HG03196 (cell line): ENCODE measurements at regions not wholly inside any gene's neighbourhood (a gene's known extent, or its start where the extent isn't known, plus 50 kb on each side); places are given as distances from the start of the nearest gene placed in this dataset.

Source experiments
- ATAC-seq: cut with Tn5 transposase; IDR thresholded peaks from one replicate; pipeline ENCODE4 v1.9.1; 2021; ENCODE audit not compliant: unreplicated experiment

DNA sequence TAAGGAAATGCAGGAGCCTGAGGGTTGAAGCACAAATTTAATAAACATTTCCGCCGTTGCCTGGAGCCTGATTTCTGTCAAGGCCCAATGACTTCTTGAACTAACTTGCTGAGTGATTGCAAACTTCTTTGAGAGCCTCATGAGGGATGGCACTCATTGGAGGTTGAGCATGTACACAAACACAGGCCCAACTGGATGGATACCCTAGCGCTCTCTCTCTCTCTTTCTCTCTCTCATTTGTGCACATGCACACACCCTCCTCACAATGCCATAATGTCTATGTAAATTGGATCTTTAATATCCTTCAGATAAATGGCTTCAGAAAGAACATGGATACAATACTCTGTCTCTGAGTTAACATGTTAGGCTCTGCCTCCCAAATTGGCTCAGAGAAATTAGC lies 597.7 kb upstream of the CADM1 start:
- no peak for ATAC-seq

DNA sequence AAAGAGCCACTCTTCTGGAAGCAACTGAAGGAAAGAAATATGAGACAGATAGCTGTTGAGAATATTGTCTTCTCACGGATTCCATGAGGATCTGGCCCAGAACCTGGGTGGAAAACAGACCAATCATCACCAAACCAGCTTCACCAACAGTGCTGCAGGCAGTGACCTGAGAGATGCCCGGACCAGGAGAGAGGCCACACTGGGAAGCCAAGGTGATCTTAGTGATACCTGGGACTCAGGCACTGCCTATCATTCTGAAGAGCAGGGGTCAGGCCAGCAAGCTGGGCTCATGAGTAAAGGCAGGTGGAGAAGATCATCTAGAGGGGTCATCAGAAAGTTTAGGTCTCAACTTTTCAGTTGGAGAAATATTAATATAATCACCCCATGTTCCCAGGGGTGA lies 595.8 kb upstream of the CADM1 start:
- no peak for ATAC-seq

DNA sequence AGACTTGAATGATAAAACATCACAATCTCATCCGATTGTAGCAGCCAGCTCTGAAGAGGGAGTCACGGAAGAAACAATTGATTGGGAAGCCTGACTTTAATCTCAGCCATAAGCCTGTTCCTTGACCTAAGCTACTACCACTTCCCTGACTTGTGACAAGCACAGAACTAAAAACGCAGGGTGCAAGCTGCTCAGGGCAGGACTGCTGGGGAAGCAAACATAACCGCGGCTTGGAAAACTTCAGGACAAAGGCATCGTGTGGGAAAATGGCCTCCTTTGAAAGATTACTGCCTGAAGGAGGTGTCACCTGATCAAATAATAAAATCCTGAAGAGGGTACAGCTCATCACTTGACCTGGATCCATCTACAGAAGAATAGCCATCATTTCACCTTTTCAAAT lies 595.3 kb upstream of the CADM1 start:
- no peak for ATAC-seq

DNA sequence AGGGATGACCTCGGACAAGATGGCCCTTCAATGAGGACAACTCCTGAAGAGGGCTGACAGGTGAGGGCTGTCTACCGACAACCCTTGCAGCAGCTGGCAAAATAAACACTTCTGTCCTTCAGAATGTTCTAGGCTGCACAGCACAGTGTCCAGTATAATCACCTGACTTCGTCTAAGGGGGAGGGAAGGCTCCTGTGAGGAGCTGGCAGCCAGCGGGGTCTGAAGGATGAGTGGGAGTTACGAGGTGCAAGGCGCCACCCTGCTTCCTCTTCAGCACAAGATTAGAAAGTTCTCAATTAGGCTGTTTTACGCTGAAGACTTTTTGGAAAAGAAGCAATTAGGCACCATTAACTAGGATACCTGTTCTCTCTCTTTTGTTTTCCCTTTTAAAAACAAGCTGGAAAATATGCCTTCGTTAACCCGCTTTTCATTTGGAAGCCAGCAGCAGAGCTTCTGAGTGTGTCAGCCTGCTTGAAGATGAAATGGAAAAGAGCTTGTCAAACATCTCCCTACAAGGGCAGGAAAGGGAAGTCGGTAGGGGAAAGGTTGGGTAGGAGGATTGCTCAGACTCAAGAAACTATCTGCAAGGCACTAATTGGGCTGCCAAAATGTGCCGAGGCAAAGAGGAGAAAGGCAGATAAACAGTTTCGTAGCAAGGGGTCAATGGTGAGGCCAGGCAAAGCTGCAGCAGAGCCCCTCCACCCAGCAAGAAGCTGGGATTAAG lies 592.2 kb upstream of the CADM1 start:
- no peak for ATAC-seq

DNA sequence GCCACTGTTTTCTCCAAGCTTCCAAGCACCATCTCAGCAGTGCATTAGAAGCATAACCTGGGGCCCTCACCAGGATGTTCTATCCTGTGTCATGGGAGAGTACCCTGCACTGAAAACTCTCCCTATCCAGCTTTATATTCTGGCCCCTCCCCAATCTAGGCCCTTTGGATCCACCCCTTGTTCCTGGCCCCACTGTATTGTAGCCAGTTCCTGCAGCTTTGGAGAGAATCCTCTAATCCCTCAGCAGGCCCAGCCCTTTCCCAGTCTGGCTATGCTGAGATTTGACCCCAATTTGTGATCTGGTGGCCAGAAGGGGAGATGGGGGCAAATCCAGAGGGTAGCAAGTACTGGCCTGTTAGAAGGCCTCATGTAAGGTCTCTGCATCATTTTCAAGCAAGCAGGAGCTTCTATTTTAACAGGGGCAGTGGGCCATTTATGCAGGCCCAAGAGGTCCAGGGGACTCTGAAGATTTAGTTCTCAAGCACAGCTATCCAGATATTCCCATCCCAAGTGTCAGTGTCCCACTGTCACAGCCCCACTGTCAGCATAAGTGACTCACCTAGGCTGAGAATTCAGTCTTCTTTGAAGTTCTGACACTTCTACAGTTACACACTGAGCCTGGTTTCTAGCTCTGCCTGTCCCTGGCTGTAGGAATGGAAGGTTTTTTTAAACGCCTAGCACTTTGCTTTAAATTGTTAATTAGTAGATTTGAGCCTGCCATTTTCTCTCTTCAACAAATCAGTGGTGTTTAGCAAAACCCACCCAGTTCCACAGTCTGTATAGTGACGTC lies 589.5 kb upstream of the CADM1 start:
- ATAC-seq = no peak

DNA sequence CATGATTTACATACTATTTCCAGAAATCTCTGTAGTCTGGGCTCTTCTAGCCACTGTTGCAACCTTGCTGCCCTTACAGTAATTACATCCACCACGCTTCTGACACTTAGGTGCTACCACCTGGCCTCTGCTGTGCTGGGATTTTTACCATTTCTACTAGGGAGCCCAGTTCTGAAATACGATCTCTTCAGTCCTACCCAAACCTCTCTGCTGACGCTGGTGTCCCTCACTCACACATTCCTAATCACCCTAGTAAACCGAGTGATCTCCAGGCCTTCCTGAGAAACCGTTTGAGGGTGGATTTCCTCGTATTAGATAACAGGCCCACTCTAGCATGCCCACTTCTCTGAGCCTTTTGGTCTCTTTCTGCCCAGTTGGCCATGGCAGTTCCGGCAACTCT lies 588.9 kb upstream of the CADM1 start:
- no peak for ATAC-seq

DNA sequence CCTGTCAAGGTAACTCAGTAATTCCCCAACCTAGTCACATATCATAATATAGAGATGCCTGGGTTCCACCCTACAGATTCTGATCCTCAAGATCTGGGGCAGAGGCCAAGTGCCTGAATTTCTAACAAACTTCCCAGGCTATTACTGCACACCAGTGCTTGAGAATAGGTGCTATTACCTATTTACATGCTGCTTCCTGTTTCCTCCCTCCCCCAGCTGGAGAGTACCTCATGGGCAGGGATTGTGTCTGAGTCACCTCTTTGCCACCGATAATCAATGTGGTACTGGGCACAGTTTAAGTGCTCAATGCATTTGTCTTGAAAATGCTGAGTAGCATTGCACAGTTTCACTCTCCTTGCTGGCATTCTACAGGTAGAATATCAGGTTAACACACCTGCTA lies 582.2 kb upstream of the CADM1 start:
- no peak for ATAC-seq

DNA sequence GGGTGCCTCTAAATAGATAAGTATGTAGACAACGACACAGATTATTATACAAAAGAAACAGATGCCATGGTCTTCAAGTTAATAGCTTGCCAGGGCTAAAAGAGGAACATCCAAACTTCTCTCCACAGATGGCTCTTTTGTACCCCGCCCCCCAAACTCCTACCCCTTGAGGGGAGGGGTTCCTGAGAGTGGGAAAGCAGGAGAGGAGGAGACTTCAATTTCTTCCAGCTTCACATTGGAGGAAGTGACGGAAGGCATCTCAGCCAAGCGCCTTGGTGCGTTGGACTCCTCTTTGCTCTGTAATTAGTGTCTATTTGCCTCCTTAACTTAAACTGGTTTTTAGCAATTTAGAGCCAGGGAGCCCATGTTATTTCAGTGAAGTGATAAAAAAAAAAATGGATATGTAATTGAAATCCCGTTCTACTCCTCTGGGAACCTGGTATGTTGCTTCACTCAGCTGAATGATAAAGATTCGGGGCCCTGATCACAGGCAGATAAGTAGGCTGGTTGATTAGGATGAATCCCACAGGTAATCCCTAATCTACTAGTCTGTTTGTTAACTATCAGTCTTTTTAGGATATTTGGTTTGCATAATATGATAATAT lies 580.9 kb upstream of the CADM1 start:
- ATAC-seq = no peak

DNA sequence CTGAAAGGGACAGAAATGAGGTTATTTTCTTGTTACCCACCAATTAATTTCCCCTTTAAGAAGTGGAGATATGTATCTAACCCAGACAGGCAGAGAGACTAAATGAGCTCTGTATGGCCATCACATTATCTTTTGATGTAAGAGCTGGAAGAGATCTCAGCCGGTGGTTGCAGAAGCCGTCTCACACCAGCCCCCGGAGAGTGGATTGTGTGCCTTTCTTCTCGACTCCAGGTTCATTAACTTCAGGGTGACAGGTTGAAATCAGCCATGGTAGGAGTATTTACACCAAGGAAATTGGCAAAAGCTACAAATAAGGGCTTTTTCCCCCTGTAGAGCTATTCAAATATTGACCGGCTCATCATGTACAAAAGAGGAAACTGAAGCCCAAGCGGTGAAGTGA lies 580.3 kb upstream of the CADM1 start:
- no peak for ATAC-seq

DNA sequence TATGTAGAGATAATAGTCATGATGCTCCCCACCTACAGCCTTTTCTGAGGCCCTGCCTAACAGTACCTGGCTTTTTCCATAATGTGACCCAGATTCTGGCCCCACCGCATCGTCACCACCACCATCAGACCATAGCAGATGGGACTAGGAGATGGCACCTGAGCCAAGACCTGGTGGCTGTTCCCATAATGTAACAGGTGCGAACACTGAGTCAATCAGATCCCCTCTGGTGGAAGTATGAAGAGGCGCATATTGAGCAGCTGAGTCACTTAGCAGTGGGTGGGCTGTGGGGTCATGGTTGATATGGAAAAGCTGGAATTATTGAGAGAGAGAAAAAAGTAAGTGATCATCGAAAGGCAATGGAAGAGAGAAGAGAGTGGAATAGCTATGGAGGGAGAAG lies 578.0 kb upstream of the CADM1 start:
- ATAC-seq = no peak

DNA sequence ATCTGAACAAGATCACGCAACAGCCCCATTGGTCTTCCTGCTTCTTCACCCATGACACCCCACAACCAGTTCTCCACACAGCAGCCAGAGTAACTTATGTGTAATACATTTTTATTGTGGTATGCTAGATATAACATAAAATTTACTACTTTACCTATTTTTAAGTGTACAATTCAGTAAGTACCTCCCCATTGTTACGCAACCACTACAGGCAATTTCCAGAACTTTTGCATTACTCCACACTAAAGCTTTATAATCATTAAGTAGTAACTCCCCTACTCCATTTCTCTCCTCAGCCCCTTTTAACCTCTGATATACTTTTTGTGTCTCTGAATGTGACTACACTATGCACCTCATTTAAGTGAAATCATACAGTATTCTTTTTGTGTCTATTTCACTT lies 575.4 kb upstream of the CADM1 start:
- no peak for ATAC-seq

DNA sequence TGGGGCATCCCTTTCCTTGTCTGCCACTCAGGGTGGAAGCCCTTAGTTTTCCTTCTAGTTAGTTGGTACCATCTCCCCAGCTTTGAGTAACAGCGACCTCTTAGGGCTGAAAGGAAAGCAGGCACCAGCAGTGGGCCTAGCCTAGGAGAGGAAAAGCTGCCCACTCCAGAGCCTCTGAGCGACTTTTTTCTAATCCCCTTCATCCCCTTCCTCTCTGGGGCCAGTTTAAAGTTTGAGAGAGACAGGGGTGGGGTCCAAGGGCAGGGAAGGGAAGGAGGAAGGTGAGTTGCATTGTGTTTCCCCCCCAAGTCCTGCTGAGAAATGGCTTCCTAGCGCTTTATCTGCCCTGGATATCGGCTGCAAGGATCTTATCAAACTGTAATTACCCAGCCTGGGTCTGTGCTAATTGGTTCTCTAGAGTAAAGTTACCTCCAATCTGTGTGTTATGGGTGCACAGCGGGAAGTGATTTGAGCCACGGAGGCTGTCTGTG lies 573.9 kb upstream of the CADM1 start:
- ATAC-seq = no peak

DNA sequence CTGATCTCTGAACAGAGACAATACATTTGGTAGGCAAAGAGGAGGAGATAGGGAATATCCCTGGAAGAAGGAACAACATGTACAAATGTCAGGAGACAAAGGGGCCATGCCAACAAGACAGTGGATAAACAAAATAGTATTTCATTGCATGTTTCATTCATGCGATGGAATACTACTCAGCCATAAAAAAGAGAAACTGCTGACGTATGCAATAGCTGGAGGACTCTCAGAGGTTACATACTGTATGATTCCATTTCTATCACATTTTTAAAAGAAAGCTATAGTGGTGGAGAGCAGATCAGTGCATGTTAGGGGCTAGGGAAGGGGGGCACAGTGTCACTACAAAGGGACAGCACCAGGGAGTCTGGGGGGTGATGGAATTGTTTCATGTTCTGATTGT lies 572.9 kb upstream of the CADM1 start:
- ATAC-seq = no peak

DNA sequence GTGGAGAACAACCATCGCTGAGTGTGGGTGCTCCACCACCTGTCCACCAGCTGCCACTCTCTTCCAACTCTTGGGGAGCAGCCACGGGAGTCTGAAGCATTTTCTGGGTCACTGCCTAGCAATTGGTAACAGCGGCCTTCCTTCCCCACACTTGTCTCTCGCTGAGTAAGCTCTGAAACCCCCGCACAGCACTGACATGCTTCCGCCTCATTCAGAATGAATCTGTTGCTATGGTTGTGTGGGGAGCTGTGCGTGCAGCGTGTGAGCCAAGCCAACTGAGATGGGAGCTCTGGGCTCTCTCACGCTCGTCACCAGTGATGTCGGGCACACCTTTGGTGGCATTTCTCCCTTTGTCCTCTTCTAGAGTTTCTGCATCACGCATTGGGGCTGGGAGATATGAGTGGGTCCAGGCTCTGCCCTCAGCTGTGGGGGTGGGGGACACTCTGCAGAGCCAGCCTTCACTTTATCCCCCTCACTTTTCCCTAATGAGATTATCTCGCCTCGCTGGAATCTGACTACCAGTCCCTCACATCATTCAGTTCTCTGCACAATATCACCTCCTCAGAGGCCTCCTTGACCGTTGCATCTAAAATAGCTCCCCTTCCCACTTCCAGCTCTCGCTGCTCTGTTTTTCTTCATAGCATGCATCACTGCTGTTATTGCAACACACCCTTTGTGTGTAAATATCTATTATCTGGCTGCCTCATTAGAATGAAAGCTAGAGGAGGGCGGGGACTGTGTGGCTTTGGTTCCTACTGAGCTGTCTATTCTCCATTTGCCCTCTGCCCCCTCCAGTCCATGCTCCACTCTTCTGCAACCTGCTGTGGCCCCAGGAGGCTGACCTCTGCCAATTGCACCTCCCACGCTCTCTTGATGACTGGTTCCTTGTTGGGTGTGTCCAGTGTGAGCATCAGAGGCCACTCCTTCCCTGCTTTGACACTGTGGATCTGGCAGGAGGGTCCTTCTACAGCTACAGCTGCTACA lies 569.9 kb upstream of the CADM1 start:
- no peak for ATAC-seq

DNA sequence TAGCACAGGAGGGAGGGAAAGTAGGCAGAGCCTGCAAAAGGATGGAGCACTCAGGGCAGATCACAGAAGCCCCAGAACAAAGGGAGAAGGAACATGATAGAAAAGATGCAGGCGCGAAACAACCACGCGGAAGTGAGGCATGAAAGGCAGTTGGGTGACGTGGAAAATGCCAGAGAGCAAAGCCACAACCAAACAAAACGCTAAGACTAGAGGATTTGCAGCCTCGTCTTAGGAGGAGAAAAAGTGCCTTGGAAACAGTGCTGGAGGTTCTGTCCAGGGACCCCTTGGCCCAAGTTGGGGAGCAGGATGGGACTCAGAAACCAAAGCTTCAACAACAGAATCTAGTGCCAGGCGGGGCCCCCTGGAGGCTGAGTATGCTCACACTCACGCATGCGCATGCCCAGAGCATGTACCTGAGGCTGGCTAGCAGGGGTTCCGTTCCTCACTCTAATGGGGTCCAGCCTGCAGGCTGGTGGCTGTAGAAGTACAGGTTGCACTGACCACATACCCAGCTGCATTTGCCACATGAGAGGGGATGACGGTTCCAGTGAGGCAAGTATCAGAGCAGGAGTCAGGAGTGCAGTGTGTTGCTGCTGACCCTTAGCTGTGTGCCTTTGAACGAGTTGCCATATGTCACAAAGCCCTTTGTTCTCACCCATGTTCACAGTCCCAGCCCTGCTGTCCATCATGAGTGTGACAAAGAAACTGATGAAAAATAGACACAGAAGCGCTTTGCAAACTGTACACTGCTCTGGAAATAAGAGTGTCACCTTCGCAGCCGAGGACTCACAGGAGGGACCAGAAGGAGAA lies 568.6 kb upstream of the CADM1 start:
- no peak for ATAC-seq

DNA sequence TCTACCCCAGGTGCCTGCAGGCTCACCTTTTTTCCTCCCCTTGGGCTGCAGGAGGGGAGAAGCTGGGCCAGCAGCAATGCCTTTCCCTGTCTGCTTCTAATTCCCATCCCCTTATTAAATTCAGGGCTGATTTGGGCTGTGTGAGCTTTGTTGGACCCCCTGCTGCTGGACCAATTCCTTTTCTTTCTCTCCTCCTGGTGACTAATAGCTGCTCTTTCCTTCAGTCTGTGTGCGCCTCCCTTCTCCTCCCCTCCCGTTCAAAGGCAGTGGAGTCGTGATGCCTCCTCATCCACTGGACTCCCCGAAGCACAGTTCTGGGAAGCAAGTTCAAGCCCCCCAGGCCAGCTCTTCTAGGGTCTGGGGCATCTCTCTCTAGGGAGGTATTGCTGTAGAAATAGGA lies 567.9 kb upstream of the CADM1 start:
- ATAC-seq = no peak

DNA sequence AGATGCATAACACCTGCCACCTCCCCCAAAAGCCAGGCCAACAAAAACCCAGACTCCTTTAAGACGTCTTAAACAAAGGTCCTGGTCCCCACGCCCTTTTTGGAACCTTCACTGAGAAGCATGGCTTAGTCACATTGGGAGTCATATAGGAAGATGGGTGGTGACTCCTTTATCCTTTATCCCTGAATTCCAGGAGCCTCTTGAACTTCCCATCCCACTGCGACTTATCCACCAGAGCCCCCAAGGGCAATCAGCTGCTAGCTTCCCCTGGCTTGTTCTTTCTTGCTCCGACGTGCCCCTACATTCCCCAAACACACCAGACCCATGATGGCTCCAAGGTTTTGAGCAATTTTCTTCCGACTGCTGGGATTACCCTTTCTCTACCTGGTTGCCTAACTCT lies 567.0 kb upstream of the CADM1 start:
- ATAC-seq = no peak

DNA sequence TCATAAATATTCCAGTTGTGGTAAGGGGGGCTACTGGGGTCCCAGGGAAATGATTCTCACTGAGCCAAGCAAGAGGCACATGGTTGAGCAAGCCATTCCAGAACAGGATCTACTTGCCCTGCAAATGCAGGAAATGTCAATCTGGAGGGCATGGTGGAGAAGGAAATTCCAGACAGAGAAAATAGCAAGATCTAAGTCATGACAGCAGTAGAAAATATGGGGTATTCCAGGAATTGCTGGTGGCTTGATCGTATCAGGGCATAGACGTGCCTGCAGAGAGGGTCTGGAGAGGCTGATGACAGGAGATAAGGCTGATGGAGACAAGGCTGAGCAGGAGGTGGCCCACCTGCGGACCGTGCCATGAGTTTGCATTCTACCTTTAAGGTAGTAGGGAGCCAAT lies 566.3 kb upstream of the CADM1 start:
- ATAC-seq = no peak

DNA sequence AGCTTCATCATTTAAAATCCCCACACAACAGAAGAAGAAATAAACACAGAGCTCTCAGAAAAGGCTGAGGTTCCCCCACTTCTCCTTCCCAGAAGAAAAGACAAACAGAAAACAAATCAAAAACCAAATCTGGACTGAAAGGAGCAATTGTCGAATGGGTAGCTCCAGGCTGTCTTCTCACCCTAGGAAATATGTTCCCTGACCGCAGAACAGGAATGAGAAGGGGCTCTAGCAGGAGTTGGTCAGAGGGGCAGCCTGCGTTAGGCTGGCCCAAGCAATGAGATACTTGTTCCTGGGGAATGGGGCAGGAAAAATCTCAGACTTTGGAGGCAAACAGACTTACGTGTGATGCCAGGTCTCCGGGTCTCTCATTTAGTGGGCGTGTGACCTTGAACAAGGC lies 562.6 kb upstream of the CADM1 start:
- ATAC-seq = no peak

DNA sequence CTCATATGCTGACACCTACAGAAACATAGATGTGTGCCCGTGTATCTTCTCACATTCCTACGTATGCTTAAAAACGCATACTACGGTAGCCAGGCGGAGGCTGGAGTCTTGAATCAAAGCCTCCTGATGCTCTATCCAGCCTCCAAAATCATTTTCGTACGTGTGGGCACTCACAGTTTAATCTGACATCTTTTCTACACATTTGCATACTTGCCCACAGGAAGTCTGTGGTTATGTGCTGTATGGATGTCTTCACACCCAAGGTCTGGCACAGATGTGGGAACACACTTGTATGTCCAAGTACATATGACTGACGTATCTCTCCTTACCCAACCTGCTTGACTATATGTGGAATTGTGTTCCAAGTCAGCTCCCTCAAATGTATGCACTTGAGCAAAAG lies 561.8 kb upstream of the CADM1 start:
- peak; percentile 75 for ATAC-seq
